GM21576 (cell line): ENCODE measurements at regions not wholly inside any gene's neighbourhood (a gene's known extent, or its start where the extent isn't known, plus 50 kb on each side); places are given as distances from the start of the nearest gene placed in this dataset.
"Not testable (repeated sequence)": the region's sequence is repeated elsewhere in the genome, so short reads cannot be mapped to it uniquely, and the experiment has no call there.

Source experiments
- ATAC-seq: cut with Tn5 transposase; IDR thresholded peaks from one replicate; pipeline ENCODE4 v1.9.1; 2021; ENCODE audit warnings: mild to moderate bottlenecking, moderate library complexity; ENCODE audit not compliant: unreplicated experiment

- no peak for ATAC-seq
Measured at GRCh38 chr14:34180434-34180833, 229.6 kb upstream of the EGLN3 start.

DNA sequence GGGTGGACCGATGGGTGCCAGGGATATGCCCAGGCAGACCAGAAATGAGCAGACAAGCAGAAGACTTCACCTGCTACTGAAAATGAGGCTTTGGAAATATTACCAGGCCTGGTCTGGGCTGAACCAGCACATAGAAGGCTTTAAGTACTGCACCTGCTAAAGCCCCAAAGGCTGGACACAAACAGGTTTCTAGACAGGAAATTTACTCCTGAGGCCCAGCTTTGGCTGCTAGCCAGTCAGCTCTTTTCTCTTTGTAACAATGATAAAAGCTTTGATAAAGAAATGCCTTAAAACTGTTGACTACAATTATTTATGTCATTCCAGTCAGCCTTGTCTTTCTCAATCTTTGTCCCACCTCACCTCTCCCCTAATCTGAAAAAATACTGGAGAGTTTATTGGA lies 228.9 kb upstream of the EGLN3 start:
- no peak for ATAC-seq

- no peak for ATAC-seq
Measured at GRCh38 chr14:34177466-34177865, 226.6 kb upstream of the EGLN3 start.

DNA sequence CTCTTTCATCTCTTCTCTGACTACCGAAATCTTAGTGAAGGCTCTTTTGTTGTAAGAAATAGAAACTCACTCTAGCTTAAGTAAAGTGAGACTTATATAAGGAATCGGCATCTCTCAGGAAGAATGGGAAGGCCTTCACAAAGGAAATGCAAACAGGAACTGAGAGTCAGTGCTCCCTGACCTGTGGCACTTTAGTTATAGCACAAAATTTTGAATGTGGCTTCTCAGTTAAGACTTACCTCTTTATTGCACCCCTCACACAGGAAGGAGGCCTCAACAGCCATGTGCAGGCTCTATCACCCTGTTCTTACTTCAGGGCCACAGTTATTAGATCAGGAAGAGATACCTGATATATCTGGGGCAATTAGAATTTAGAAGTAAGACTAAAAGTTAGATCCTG lies 224.7 kb upstream of the EGLN3 start:
- ATAC-seq, result peak; percentile 77

GRCh38 chr14:34174973-34175372 lies 224.1 kb upstream of the EGLN3 start:
- ATAC-seq, result no peak

GRCh38 chr14:34173916-34174315 lies 223.0 kb upstream of the EGLN3 start:
- no peak for ATAC-seq

DNA sequence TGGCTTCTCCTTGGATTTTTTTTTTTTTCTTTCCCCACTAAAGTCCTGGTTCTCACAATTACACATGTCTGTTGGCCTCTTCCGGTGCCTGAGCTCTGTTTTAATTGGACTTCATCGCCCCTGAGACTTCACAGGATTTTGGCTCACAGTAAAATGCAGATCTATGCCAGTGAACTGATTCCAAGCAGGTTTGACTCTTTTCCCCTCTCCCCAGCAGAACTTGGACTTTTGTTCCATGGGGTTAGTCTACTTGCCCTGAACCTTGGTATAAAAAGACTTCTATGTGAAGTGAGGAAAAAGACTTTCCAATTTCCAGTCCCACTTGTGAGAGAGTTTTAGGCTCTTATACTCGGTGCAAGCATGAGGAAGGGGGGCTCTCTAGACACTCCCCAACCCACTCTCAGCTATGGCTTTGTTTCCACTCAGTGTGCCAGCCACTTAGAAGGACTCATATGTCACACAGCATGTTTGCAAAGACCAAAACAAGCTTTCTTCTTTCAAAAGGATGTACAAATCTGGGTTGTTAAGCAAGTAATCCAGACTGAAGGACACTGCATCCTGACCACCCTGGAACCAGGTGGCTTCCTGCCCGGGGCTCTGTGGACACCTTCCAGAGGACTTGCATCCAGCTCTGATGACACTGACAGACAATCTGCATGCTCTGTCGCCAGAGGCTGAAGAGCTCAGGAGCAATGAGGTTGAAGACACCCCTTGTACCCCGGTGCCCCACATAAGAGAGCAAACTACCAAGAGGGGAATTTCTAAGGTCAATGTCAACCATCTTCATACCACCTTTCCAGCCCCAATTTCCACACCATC lies 221.9 kb upstream of the EGLN3 start:
- ATAC-seq, result no peak

DNA sequence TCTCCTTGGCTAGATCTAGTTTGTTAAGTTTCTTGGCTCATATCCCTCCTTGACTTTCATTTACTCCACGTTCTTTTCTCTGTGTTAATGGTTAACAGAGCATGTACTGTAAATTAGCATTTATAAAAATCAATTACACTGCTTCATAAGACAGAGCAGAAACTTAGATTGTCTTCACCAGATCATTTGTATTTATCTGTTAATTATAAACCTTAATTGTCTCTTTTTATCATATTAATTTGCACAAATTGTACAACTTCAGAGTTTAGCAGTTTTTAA lies 221.2 kb upstream of the EGLN3 start:
- ATAC-seq, result no peak

DNA sequence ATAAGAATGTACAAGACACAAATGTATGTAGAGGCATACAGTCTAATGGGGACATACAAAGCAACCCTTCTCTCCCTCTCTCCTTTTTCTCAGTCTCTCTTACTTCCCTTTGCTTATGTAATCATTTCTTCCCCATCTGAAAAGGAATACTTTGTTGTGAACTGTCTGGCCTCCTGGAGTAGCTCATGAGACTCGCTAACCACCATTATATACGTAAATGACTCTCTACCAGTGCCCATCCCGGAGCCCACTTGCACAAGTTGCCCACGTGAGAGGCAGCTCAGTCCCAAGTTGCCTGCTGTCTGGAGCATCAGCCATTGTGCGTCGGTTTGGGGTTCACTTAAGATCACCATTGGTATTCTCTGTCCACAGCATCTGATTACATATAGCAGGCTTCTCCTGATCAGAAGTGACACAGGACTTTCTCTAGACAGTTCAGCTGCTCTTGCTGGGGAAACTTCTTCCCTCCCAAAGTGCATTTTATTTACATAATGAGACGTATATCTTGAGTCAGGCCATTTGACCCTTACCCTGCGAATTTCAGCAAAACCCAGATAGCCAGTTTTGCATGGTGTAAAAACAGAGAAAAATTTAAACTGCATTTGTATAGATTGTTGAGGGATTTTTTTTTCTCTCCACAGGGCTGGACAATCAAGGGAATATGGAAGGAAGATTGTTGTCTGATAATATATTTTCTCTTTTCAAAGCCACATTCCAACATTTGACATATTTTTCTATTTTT lies 220.7 kb upstream of the EGLN3 start:
- ATAC-seq, result no peak

GRCh38 chr14:34170882-34171281 lies 220.0 kb upstream of the EGLN3 start:
- ATAC-seq, result no peak

DNA sequence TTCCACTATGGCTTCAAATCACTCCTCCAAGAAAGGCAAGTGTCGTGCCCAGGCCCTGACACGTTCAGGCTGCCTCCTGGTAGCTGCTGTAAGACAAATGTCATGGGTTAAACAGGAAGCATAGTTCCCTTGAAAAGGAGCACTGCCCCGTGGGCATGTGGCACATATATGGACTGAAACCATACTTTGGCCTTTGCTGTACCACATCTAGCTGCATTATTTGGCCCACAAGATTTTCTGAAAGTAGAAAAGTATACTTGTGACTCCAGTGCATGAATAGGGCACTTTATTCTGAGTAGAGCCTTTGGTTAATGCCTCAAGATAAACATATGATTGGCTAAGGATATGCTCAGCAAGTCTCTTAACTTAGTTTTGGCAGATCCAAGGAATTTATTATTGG lies 218.7 kb upstream of the EGLN3 start:
- no peak for ATAC-seq

DNA sequence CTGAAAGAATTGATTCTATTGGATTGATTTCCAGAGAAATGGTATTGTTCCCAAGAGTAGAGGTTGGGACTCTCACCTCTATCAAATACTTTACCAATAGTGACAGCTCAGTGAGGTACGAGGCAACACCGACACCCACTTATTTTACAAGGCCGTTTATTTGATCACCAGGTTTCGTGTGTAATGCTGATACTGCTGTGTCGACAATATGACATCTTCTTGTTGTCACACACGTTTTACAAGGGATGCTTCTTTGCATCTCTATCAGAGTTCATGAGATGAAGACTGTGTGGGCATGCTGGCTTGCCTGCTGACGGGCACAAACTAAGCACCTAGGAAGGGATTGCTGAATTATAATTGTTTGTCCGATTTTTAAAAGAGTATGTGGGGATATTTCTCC lies 217.8 kb upstream of the EGLN3 start:
- ATAC-seq, result no peak

- no peak for ATAC-seq
Measured at GRCh38 chr14:34165847-34166350, 215.0 kb upstream of the EGLN3 start.

- ATAC-seq, result no peak
Measured at GRCh38 chr14:34164162-34164864, 213.4 kb upstream of the EGLN3 start.

- ATAC-seq, result no peak
Measured at GRCh38 chr14:34161351-34162082, 210.6 kb upstream of the EGLN3 start.

DNA sequence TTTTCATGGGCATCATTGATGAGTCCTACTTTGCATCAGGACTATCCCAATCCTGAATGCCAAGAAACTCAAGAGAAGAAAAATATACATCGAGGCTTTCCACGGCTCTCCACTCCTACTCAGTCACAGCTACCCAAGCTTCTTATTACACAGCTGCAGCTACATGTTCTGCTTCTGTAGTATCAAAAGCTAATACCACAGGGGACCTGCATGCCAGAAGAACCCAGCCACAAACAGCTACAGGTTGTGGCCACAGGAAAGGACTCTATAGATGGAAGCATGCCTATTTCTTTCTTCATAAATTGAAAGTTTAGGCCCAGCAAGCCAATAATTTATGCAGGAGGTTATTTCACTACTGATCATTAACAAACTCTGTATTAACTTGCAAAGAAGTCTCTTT lies 209.7 kb upstream of the EGLN3 start:
- ATAC-seq, result no peak

DNA sequence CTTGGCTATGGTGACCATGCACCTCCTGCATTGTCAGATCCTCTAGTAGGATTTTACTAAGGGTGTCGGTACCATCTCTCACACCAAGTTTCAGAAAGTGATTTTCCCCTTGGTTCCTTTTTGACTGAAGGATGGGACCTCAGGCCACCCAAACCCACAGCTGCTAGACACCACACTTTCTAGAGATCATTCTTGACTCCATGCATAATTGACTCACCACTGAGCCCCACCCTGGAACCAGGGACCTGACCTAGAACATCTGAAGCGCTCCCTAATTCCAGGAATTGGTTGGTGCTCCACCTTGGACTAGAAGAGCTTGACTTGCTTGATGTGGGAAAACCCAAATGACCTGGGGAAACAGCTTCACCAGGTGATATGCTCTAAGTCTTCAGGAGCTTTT lies 206.8 kb upstream of the EGLN3 start:
- ATAC-seq, result no peak

- ATAC-seq, result no peak
Measured at GRCh38 chr14:34147461-34147860, 196.6 kb upstream of the EGLN3 start.

DNA sequence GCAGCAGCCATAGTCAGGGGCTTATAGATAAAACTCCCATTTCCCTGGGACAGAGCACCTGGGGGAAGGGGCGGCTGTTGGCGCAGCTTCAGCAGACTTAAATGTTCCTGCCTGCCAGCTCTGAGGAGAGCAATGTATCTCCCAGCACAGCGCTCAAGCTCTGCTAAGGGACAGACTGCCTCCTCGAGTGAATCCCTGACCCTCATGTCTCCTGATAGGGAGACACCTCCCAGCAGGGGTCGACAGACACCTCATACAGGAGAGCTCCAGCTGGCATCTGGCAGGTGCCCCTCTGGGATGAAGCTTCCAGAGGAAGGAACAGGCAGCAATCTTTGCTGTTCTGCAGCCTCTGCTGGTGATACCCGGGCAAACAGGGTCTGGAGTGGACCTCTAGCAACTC lies 189.3 kb upstream of the EGLN3 start:
- ATAC-seq, result not testable (repeated sequence)

GRCh38 chr14:34139160-34140121 lies 188.6 kb upstream of the EGLN3 start:
- not testable (repeated sequence) for ATAC-seq
